ENCODE measurements at regions not wholly inside any gene's neighbourhood (a gene's known extent, or its start where the extent isn't known, plus 50 kb on each side); places are given as distances from the start of the nearest gene placed in this dataset.

GRCh38 chr4:1542516-1543320 is 136.5 kb upstream of the NKX1-1 start:
- DNase-seq (ENCODE audit: low read depth in 2 of 2): no peak

GRCh38 chr4:1542226-1542490 is 135.9 kb upstream of the NKX1-1 start:
- DNase-seq (ENCODE audit: low read depth in 2 of 2): no peak

GRCh38 chr4:1541449-1542225 is 135.4 kb upstream of the NKX1-1 start:
- DNase-seq (ENCODE audit: low read depth in 2 of 2): no peak

- DNase-seq (ENCODE audit: low read depth in 2 of 2): no peak
These were observed 134.5 kb upstream of the NKX1-1 start for GRCh38 chr4:1540601-1541375.

- no peak for DNase-seq (ENCODE audit: low read depth in 2 of 2)
These were observed 133.8 kb upstream of the NKX1-1 start for GRCh38 chr4:1539859-1540600.

GRCh38 chr4:1538941-1539772 is 132.9 kb upstream of the NKX1-1 start:
- DNase-seq (ENCODE audit: low read depth in 2 of 2): no peak

GRCh38 chr4:1538096-1538410 is 131.8 kb upstream of the NKX1-1 start:
- DNase-seq (ENCODE audit: low read depth in 2 of 2): no peak

- no peak for DNase-seq (ENCODE audit: low read depth in 2 of 2)
These were observed 131.3 kb upstream of the NKX1-1 start for GRCh38 chr4:1537410-1538095.

GRCh38 chr4:1536579-1537409 is 130.6 kb upstream of the NKX1-1 start:
- DNase-seq (ENCODE audit: low read depth in 2 of 2): no peak

GRCh38 chr4:1535926-1536578 is 129.8 kb upstream of the NKX1-1 start:
- DNase-seq (ENCODE audit: low read depth in 2 of 2): no peak

GRCh38 chr4:1534876-1535526 is 128.8 kb upstream of the NKX1-1 start:
- DNase-seq (ENCODE audit: low read depth in 2 of 2): no peak

- no peak for DNase-seq (ENCODE audit: low read depth in 2 of 2)
These were observed 128.0 kb upstream of the NKX1-1 start for GRCh38 chr4:1534095-1534872.

GRCh38 chr4:1533501-1534064 is 127.3 kb upstream of the NKX1-1 start:
- DNase-seq (ENCODE audit: low read depth in 2 of 2): no peak

GRCh38 chr4:1532549-1533395 is 126.5 kb upstream of the NKX1-1 start:
- DNase-seq (ENCODE audit: low read depth in 2 of 2): no peak

GRCh38 chr4:1531683-1532548 is 125.7 kb upstream of the NKX1-1 start:
- DNase-seq (ENCODE audit: low read depth in 2 of 2): no peak

GRCh38 chr4:1530356-1530755 is 124.1 kb upstream of the NKX1-1 start:
- no peak for DNase-seq (ENCODE audit: low read depth in 2 of 2)
